NCI-H69 (cell line): ENCODE measurements at regions not wholly inside any gene's neighbourhood (a gene's known extent, or its start where the extent isn't known, plus 50 kb on each side); places are given as distances from the start of the nearest gene placed in this dataset.

Experiments
- DNase-seq: peaks from one replicate; lab custom pipeline; 2025; lab: John Stamatoyannopoulos, UW

GRCh38 chr11:43994196-43994595 is 51.8 kb downstream of the C11orf96 start:
- no peak for DNase-seq

- DNase-seq = no peak
These were observed 51.5 kb upstream of the ACCSL start for GRCh38 chr11:43996318-43996717.

- DNase-seq = peak; percentile 8
These were observed 50.6 kb upstream of the ACCSL start for GRCh38 chr11:43997022-43997660.
